ENCODE measurements at regions not wholly inside any gene's neighbourhood (a gene's known extent, or its start where the extent isn't known, plus 50 kb on each side); places are given as distances from the start of the nearest gene placed in this dataset.

DNA sequence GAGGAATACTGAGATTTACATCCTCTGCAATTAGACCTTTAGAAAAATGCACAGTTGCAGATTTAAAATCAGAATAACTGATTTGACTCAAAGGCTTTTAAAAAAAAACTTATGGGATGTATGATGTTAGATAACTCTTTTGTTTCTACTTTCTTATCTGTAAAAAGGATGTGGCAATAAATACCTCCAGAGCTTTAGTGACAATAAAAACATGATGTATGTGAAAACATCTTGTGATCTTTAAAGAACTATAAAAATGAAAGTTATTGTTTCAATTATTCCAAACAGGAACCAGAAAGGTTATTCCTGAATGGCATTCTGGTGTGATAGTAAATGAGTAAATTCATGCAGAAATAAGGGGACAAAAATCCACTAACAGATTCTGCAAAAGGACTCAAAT lies 2712.2 kb upstream of the PCDH20 start:
- TF ChIP-seq ZFP30 (CRISPR knock-in tag; IDR thresholded peaks at IDR 0.05), result no peak
- no peak for TF ChIP-seq BACH2 (CRISPR knock-in tag; IDR thresholded peaks at IDR 0.05; ENCODE audit: borderline replicate concordance)
- TF ChIP-seq, protein P1, sequence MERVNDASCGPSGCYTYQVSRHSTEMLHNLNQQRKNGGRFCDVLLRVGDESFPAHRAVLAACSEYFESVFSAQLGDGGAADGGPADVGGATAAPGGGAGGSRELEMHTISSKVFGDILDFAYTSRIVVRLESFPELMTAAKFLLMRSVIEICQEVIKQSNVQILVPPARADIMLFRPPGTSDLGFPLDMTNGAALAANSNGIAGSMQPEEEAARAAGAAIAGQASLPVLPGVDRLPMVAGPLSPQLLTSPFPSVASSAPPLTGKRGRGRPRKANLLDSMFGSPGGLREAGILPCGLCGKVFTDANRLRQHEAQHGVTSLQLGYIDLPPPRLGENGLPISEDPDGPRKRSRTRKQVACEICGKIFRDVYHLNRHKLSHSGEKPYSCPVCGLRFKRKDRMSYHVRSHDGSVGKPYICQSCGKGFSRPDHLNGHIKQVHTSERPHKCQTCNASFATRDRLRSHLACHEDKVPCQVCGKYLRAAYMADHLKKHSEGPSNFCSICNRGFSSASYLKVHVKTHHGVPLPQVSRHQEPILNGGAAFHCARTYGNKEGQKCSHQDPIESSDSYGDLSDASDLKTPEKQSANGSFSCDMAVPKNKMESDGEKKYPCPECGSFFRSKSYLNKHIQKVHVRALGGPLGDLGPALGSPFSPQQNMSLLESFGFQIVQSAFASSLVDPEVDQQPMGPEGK (CRISPR knock-in tag; IDR thresholded peaks at IDR 0.05; ENCODE audit: borderline replicate concordance), result no peak
- no peak for TF ChIP-seq SNAI2 (CRISPR knock-in tag; IDR thresholded peaks at IDR 0.05)
- TF ChIP-seq, protein P2, sequence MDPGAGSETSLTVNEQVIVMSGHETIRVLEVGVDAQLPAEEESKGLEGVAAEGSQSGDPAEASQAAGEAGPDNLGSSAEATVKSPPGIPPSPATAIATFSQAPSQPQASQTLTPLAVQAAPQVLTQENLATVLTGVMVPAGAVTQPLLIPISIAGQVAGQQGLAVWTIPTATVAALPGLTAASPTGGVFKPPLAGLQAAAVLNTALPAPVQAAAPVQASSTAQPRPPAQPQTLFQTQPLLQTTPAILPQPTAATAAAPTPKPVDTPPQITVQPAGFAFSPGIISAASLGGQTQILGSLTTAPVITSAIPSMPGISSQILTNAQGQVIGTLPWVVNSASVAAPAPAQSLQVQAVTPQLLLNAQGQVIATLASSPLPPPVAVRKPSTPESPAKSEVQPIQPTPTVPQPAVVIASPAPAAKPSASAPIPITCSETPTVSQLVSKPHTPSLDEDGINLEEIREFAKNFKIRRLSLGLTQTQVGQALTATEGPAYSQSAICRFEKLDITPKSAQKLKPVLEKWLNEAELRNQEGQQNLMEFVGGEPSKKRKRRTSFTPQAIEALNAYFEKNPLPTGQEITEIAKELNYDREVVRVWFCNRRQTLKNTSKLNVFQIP (CRISPR knock-in tag; IDR thresholded peaks at IDR 0.05; ENCODE audit: borderline replicate concordance, low read depth), result no peak
- TF ChIP-seq ZC3H10 (CRISPR knock-in tag; IDR thresholded peaks at IDR 0.05), result no peak
- TF ChIP-seq ZFP3 (CRISPR knock-in tag; IDR thresholded peaks at IDR 0.05), result no peak
- TF ChIP-seq, protein P3, sequence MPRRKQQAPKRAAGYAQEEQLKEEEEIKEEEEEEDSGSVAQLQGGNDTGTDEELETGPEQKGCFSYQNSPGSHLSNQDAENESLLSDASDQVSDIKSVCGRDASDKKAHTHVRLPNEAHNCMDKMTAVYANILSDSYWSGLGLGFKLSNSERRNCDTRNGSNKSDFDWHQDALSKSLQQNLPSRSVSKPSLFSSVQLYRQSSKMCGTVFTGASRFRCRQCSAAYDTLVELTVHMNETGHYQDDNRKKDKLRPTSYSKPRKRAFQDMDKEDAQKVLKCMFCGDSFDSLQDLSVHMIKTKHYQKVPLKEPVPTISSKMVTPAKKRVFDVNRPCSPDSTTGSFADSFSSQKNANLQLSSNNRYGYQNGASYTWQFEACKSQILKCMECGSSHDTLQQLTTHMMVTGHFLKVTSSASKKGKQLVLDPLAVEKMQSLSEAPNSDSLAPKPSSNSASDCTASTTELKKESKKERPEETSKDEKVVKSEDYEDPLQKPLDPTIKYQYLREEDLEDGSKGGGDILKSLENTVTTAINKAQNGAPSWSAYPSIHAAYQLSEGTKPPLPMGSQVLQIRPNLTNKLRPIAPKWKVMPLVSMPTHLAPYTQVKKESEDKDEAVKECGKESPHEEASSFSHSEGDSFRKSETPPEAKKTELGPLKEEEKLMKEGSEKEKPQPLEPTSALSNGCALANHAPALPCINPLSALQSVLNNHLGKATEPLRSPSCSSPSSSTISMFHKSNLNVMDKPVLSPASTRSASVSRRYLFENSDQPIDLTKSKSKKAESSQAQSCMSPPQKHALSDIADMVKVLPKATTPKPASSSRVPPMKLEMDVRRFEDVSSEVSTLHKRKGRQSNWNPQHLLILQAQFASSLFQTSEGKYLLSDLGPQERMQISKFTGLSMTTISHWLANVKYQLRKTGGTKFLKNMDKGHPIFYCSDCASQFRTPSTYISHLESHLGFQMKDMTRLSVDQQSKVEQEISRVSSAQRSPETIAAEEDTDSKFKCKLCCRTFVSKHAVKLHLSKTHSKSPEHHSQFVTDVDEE (CRISPR knock-in tag; IDR thresholded peaks at IDR 0.05), result no peak
- TF ChIP-seq ZNF70 (CRISPR knock-in tag; IDR thresholded peaks at IDR 0.05), result no peak
- no peak for TF ChIP-seq RARB (CRISPR knock-in tag; IDR thresholded peaks at IDR 0.05)
- TF ChIP-seq PPARA (CRISPR knock-in tag; IDR thresholded peaks at IDR 0.05; ENCODE audit: borderline replicate concordance), result no peak
- no peak for TF ChIP-seq ESRRG (CRISPR knock-in tag; IDR thresholded peaks at IDR 0.05)
